SK-N-SH treated with all-trans-retinoic acid at 6 μM for 48 hours (cell line): ENCODE measurements at regions not wholly inside any gene's neighbourhood (a gene's known extent, or its start where the extent isn't known, plus 50 kb on each side); places are given as distances from the start of the nearest gene placed in this dataset.

Source experiments
- ARNTL ChIP-seq: fragments of 450-650 bp; formaldehyde crosslinking; IDR thresholded peaks from 2 replicates; pipeline ENCODE4 v1.5.0; 2020; ENCODE audit warnings: low read depth, mild to moderate bottlenecking, moderate library complexity, borderline replicate concordance
- BACH2 ChIP-seq: fragments of 250-450 bp; sonication (Bioruptor Pico); IDR thresholded peaks from 2 replicates; pipeline ENCODE4 v1.9.0; 2021; ENCODE audit warnings: mild to moderate bottlenecking, borderline replicate concordance
- CSDC2 ChIP-seq: fragments of 250-450 bp; sonication (Bioruptor Pico); IDR thresholded peaks from 2 replicates; pipeline ENCODE4 v1.5.0; 2020; ENCODE audit warnings: mild to moderate bottlenecking, moderate library complexity
- GLIS3 ChIP-seq: fragments of 250-450 bp; sonication (Bioruptor Pico); IDR thresholded peaks from 2 replicates; pipeline ENCODE4 v1.5.0; 2020; ENCODE audit warnings: mild to moderate bottlenecking, moderate library complexity
- ISL1 ChIP-seq: fragments of 250-450 bp; sonication (Bioruptor Pico); IDR thresholded peaks from 2 replicates; pipeline ENCODE4 v2.1.2; 2022; ENCODE audit warnings: mild to moderate bottlenecking, moderate library complexity
- SNAI2 ChIP-seq: fragments of 250-450 bp; sonication (Bioruptor Pico); IDR thresholded peaks from 2 replicates; pipeline ENCODE4 v1.5.0; 2020; ENCODE audit warnings: mild to moderate bottlenecking, moderate library complexity
- TOX ChIP-seq: fragments of 250-450 bp; sonication (Bioruptor Pico); IDR thresholded peaks from 2 replicates; pipeline ENCODE4 v1.8.0; 2021; ENCODE audit warnings: mild to moderate bottlenecking, moderate library complexity, borderline replicate concordance
- ZFP3 ChIP-seq: fragments of 250-450 bp; sonication (Bioruptor Pico); IDR thresholded peaks from 2 replicates; pipeline ENCODE4 v1.5.0; 2020; ENCODE audit warnings: mild to moderate bottlenecking, moderate library complexity
- ZFP30 ChIP-seq: fragments of 450-650 bp; formaldehyde crosslinking; IDR thresholded peaks from 2 replicates; pipeline ENCODE4 v1.5.0; 2022; ENCODE audit warnings: mild to moderate bottlenecking, moderate library complexity
- TF ChIP-seq, protein P1 (sequence below): fragments of 250-450 bp; sonication (Bioruptor Pico); IDR thresholded peaks from 2 replicates; pipeline ENCODE4 v1.8.0; 2020; ENCODE audit warnings: mild to moderate bottlenecking, moderate library complexity, borderline replicate concordance
- TF ChIP-seq, protein P2 (sequence below): fragments of 250-450 bp; sonication (Bioruptor Pico); IDR thresholded peaks from 2 replicates; pipeline ENCODE4 v1.5.1; 2021; ENCODE audit warnings: mild to moderate bottlenecking, moderate library complexity

DNA sequence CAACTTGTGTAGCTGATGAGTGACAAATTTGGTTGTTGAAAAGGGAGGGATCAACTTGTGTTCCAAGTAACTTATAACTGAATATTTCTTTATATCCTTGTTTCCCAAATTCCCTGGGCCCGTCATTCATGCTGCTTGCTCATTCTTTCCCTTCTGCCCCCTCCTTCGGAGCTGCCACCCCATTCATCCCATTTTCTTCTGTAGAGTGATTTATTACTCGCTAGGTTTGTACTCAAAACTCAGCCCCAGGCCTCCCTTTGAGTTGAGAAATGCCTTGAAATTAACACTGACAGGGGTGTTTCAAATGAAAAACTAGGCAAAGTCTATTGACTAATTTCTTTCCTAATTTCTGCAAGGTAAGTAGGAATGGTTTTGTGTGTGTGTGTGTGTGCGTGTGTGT is 277.4 kb upstream of the SLCO3A1 start:
- no peak for TF ChIP-seq ISL1 (CRISPR knock-in tag)
- TF ChIP-seq CSDC2 (CRISPR knock-in tag), result no peak
- TF ChIP-seq BACH2 (CRISPR knock-in tag), result no peak
- TF ChIP-seq ZFP3 (CRISPR knock-in tag), result no peak
- TF ChIP-seq, protein P1, sequence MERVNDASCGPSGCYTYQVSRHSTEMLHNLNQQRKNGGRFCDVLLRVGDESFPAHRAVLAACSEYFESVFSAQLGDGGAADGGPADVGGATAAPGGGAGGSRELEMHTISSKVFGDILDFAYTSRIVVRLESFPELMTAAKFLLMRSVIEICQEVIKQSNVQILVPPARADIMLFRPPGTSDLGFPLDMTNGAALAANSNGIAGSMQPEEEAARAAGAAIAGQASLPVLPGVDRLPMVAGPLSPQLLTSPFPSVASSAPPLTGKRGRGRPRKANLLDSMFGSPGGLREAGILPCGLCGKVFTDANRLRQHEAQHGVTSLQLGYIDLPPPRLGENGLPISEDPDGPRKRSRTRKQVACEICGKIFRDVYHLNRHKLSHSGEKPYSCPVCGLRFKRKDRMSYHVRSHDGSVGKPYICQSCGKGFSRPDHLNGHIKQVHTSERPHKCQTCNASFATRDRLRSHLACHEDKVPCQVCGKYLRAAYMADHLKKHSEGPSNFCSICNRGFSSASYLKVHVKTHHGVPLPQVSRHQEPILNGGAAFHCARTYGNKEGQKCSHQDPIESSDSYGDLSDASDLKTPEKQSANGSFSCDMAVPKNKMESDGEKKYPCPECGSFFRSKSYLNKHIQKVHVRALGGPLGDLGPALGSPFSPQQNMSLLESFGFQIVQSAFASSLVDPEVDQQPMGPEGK (CRISPR knock-in tag), result no peak
- no peak for TF ChIP-seq SNAI2 (CRISPR knock-in tag)
- no peak for TF ChIP-seq TOX (CRISPR knock-in tag)
- TF ChIP-seq ARNTL (CRISPR knock-in tag), result no peak
- TF ChIP-seq, protein P2, sequence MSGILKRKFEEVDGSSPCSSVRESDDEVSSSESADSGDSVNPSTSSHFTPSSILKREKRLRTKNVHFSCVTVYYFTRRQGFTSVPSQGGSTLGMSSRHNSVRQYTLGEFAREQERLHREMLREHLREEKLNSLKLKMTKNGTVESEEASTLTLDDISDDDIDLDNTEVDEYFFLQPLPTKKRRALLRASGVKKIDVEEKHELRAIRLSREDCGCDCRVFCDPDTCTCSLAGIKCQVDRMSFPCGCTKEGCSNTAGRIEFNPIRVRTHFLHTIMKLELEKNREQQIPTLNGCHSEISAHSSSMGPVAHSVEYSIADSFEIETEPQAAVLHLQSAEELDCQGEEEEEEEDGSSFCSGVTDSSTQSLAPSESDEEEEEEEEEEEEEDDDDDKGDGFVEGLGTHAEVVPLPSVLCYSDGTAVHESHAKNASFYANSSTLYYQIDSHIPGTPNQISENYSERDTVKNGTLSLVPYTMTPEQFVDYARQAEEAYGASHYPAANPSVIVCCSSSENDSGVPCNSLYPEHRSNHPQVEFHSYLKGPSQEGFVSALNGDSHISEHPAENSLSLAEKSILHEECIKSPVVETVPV (CRISPR knock-in tag), result no peak
- TF ChIP-seq GLIS3 (CRISPR knock-in tag), result no peak
- TF ChIP-seq ZFP30, result no peak
